Naive B cell (primary cell): ENCODE measurements at regions not wholly inside any gene's neighbourhood (a gene's known extent, or its start where the extent isn't known, plus 50 kb on each side); places are given as distances from the start of the nearest gene placed in this dataset.
"Not testable (repeated sequence)": the region's sequence is repeated elsewhere in the genome, so short reads cannot be mapped to it uniquely, and the experiment has no call there.

ENCODE experiments used
- ATAC-seq, 2 donors: fragments of 150-1000 bp; cut with Tn5 transposase; 2 replicates each; pipeline ENCODE4 v1.10.0; 2021; ENCODE audit warnings: low read depth in 2 of 2, mild to moderate bottlenecking in 2 of 2, moderate library complexity in 2 of 2
- DNase-seq: peaks from one replicate; pipeline ENCODE4 v3.0.0; 2022
- H3K27ac Mint-ChIP-seq, 6 donors: one replicate each; pipeline ENCODE4 v1.8.0; 2020 to 2022; ENCODE audit warnings: mild to moderate bottlenecking in 6 of 6, mixed read lengths in 6 of 6, moderate library complexity in 5 of 6, inconsistent platforms in 2 of 6
- H3K27me3 Mint-ChIP-seq, 3 donors: one replicate each; pipeline ENCODE4 v1.8.0; 2021 to 2022; ENCODE audit warnings: mixed read lengths in 3 of 3, mild to moderate bottlenecking in 1 of 3
- H3K36me3 Mint-ChIP-seq, 2 donors: one replicate each; pipeline ENCODE4 v1.8.0; 2020 to 2022; ENCODE audit warnings: mixed read lengths in 2 of 2, inconsistent platforms in 1 of 2, mild to moderate bottlenecking in 1 of 2
- H3K4me1 Mint-ChIP-seq, 3 donors: one replicate each; pipeline ENCODE4 v1.8.0; 2020 to 2022; ENCODE audit warnings: mixed read lengths in 3 of 3, inconsistent platforms in 1 of 3, mild to moderate bottlenecking in 1 of 3, moderate library complexity in 1 of 3
- H3K4me3 Mint-ChIP-seq, 8 donors: one replicate each; pipeline ENCODE4 v1.8.0; 2020 to 2022; ENCODE audit warnings: mild to moderate bottlenecking in 8 of 8, mixed read lengths in 8 of 8, moderate library complexity in 8 of 8, inconsistent platforms in 2 of 8
- H3K9me3 Mint-ChIP-seq, 7 donors: one replicate each; pipeline ENCODE4 v1.8.0; 2020 to 2022; ENCODE audit warnings: mixed read lengths in 7 of 7, mild to moderate bottlenecking in 5 of 7, inconsistent platforms in 2 of 7, moderate library complexity in 1 of 7

DNA sequence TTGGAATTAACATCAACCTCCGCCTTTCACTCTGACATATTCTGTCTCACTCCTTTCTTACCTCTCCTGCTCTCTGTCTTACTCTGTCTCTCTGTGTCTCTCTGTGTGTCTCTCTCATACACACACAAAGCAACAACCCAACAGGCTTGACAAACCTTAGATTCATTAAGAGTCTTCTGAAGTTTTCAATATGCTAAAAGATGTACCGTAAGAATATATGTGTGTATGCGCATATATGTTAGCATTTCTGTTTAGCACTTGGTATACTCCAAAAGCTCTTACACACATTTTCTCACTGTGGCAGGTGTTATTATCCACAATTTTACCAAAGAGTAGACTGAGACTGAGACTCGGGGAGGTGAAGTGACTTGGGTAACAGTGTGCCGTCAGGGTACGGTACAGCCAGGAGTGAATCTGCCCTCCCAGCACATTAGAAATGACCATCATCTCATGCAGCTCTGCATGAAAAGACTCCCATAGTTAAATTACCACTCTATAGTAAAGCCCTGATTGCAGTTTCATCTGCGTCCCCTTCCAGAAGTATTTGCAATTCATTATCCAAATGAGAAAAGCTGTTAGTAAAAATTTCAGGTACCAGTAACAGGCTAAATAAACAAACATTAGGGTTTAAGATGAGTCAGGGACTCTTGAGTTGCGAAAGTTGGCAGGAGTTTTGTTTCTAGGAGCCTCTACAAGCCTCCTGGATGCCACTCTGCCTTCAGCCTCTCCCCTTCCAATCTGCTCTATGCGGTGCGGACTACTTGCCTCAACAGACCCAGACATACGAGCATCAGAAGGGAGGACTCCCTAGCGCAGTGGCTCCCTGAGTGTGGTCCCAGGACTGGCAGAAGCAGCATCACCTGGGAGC is 195.2 kb upstream of the TMEM45B start:
- H3K9me3 Mint-ChIP-seq, result peaks cover 0 to 10% (median 3%) of the 10 kb centered on the region in 7 donors
- H3K36me3 Mint-ChIP-seq, result peaks cover 0 to 7% of the 10 kb centered on the region in 2 donors
- no peak for DNase-seq
- H3K27ac Mint-ChIP-seq, result no peak overlapping the region
- ATAC-seq, result no peak
- no peak overlapping the region for H3K4me3 Mint-ChIP-seq
- H3K4me1 Mint-ChIP-seq, result no peaks in the 10 kb centered on the region
- H3K27me3 Mint-ChIP-seq, result peaks cover 10 to 31% (median 21%) of the 10 kb centered on the region in 3 donors

DNA sequence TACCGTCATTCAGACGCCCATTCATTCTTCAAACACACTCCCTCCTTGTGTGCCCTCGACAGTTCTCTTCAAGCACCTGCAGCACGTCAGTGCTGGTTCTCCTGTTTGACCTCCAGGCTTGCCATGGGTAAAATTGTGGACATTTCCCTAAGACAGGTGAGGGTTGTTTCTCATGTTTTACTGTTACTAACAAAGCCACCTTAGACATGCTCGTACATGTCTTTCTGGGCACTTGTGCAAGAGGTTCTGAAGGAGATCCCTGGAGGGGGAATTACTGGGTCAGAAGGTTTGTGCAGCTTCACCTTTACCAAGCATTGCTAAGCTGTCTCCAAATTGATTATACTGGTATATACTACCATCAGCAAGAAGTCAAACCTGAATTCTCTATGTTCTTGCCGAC is 189.7 kb upstream of the TMEM45B start:
- Mint-ChIP-seq H3K27ac (no peak overlapping the region), H3K4me1 (no peaks in the 10 kb centered on the region), H3K4me3 (no peak overlapping the region), H3K9me3 (peaks cover 0 to 10% (median 3%) of the 10 kb centered on the region in 7 donors), H3K36me3 (no peaks in the 10 kb centered on the region), H3K27me3 (peaks cover 1 to 8% (median 4%) of the 10 kb centered on the region in 3 donors)
- no peak for ATAC-seq
- no peak for DNase-seq

- Mint-ChIP-seq H3K4me1 (no peaks in the 10 kb centered on the region), H3K27me3 (peaks cover 0 to 4% (median 0%) of the 10 kb centered on the region in 3 donors), H3K36me3 (no peaks in the 10 kb centered on the region), H3K27ac (no peak overlapping the region), H3K9me3 (peaks cover 0 to 4% (median 2%) of the 10 kb centered on the region in 7 donors), H3K4me3 (no peak overlapping the region)
- DNase-seq (no peak), ATAC-seq (no peak)
These were observed 184.4 kb upstream of the TMEM45B start for GRCh38 chr11:129631201-129631600.

- Mint-ChIP-seq H3K36me3 (no peaks in the 10 kb centered on the region), H3K27ac (no peak overlapping the region), H3K4me1 (no peaks in the 10 kb centered on the region), H3K27me3 (peaks cover 4 to 14% (median 14%) of the 10 kb centered on the region in 3 donors), H3K4me3 (no peak overlapping the region), H3K9me3 (peaks cover 0 to 8% (median 0%) of the 10 kb centered on the region in 7 donors)
- DNase-seq (no peak), ATAC-seq (no peak)
These were observed 178.7 kb upstream of the TMEM45B start for GRCh38 chr11:129636926-129637325.

GRCh38 chr11:129637473-129637872 is 178.2 kb upstream of the TMEM45B start:
- no peaks in the 10 kb centered on the region for H3K36me3 Mint-ChIP-seq
- no peaks in the 10 kb centered on the region for H3K4me1 Mint-ChIP-seq
- H3K4me3 Mint-ChIP-seq, result no peak overlapping the region
- peaks cover 0 to 8% (median 0%) of the 10 kb centered on the region in 7 donors for H3K9me3 Mint-ChIP-seq
- ATAC-seq, result no peak
- DNase-seq, result no peak
- no peak overlapping the region for H3K27ac Mint-ChIP-seq
- peaks cover 4 to 16% (median 14%) of the 10 kb centered on the region in 3 donors for H3K27me3 Mint-ChIP-seq

DNA sequence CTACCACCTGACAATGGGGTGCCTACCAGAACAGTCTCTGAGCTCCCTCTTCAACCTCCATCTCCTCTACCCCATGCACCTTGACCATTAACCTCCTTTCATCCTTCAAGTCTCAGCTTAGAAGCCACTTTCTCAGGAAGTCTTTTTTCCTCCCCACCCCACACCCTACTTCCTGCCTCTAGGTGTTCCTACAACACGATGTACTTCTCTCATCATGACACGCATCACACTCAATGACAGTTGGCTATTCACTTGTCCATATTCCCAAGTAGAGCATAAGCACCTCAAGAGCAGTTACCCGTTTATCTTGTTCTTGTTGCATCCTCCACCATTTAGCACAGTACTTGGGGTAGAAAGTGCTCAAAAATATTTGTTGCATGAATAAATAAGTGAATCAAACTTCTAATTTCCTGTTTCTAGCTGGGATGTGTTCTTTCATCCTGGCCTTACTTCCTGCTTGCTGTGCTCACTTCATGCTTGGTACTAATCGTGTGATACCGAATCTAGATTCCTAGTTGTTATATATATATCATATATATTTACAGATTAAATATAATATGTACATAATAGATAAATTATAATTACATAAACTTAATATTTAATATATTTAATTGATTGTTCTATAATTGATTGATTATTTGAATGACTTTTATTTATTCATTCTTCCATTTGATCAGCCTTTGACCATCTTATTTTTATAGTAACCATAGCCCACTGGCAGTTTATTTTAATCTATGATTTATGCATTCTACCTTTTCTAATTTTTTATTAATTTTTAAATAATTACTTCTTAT is 177.5 kb upstream of the TMEM45B start:
- H3K4me3 Mint-ChIP-seq, result no peak overlapping the region

GRCh38 chr11:129639300-129639699 is 176.3 kb upstream of the TMEM45B start:
- no peak overlapping the region for H3K27ac Mint-ChIP-seq
- H3K4me3 Mint-ChIP-seq, result no peak overlapping the region
- DNase-seq, result no peak
- H3K4me1 Mint-ChIP-seq, result no peaks in the 10 kb centered on the region
- no peak for ATAC-seq
- H3K36me3 Mint-ChIP-seq, result no peaks in the 10 kb centered on the region
- H3K27me3 Mint-ChIP-seq, result peaks cover 4 to 19% (median 15%) of the 10 kb centered on the region in 3 donors
- peaks cover 0 to 8% (median 0%) of the 10 kb centered on the region in 7 donors for H3K9me3 Mint-ChIP-seq

More for the DNA sequence above, 177.5 kb upstream of the TMEM45B start:
- DNase-seq (no peak), ATAC-seq (no peak)
- peaks cover 0 to 8% (median 0%) of the 10 kb centered on the region in 7 donors for H3K9me3 Mint-ChIP-seq
- no peaks in the 10 kb centered on the region for H3K36me3 Mint-ChIP-seq
- no peaks in the 10 kb centered on the region for H3K4me1 Mint-ChIP-seq
- peaks cover 4 to 16% (median 14%) of the 10 kb centered on the region in 3 donors for H3K27me3 Mint-ChIP-seq
- no peak overlapping the region for H3K27ac Mint-ChIP-seq

DNA sequence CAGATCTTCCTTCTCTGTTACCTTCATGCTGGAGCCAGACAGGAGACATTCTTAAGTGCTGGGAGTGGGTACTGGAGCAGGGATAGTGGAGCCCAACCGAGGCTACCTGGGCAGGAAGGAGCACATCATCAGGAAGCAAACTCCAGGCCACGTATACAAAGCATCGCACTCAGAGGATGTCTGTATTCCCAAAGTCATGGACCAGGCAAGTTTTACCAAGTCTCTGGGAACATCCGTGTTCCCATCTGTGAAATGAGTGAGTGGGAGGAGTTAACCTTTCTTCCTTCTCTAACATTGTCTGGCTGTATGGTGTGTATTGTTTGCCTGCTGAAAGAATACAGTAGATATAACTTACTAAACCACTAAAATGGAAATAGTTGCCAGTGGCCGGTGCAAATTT is 175.0 kb upstream of the TMEM45B start:
- ATAC-seq, result no peak
- H3K9me3 Mint-ChIP-seq, result peaks cover 0 to 8% (median 0%) of the 10 kb centered on the region in 7 donors
- no peak overlapping the region for H3K27ac Mint-ChIP-seq
- H3K36me3 Mint-ChIP-seq, result no peaks in the 10 kb centered on the region
- H3K27me3 Mint-ChIP-seq, result peaks cover 4 to 29% (median 23%) of the 10 kb centered on the region in 3 donors
- H3K4me1 Mint-ChIP-seq, result no peaks in the 10 kb centered on the region
- H3K4me3 Mint-ChIP-seq, result no peak overlapping the region
- DNase-seq, result no peak

DNA sequence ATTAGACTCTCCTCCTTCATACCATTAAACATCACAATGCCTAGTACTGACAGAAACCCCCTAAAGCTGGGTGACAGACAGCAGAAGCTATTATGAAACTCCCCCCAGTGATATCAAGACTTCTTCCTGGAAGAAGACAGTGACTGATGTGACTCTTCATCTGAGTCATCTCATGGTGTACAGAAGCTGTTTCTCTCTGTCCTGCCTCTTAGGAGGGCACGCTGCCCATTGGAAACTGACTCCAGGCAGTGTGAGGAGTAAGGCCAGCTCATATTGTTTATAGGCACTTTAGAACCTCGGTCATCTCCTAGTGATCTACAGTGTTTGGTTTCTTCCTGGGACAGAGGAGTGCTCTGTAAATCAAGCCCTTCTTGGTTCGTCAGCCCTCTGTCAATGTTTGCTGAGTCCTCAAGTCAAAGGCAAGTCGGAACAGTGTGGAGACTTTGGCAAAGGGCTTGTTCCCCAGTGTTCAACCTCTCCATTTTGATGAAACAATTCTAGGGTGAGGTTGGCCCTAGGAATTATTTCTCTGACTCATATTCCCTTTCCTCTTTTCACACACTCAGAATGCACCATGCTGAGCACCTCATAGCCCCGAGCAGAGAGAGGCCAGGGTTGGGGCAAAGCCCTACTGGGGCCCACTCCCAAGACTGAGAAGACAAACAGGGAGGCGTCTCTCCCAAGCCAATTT is 172.5 kb upstream of the TMEM45B start:
- Mint-ChIP-seq H3K27me3 (peaks cover 4 to 23% (median 23%) of the 10 kb centered on the region in 3 donors), H3K27ac (no peak overlapping the region), H3K36me3 (no peaks in the 10 kb centered on the region), H3K4me3 (no peak overlapping the region), H3K9me3 (peaks cover 0 to 1% (median 0%) of the 10 kb centered on the region in 7 donors), H3K4me1 (no peaks in the 10 kb centered on the region)
- no peak for ATAC-seq
- no peak for DNase-seq

GRCh38 chr11:129644326-129644725 is 171.3 kb upstream of the TMEM45B start:
- no peaks in the 10 kb centered on the region for H3K36me3 Mint-ChIP-seq
- no peak for DNase-seq
- no peak overlapping the region for H3K27ac Mint-ChIP-seq
- H3K27me3 Mint-ChIP-seq, result peaks cover 4 to 22% (median 21%) of the 10 kb centered on the region in 3 donors
- no peaks in the 10 kb centered on the region for H3K4me1 Mint-ChIP-seq
- no peak overlapping the region for H3K4me3 Mint-ChIP-seq
- H3K9me3 Mint-ChIP-seq, result peaks cover 0 to 3% (median 0%) of the 10 kb centered on the region in 7 donors
- no peak for ATAC-seq

- Mint-ChIP-seq H3K9me3 (peaks cover 0 to 8% (median 2%) of the 10 kb centered on the region in 7 donors), H3K36me3 (no peaks in the 10 kb centered on the region), H3K27ac (peak overlapping the region in 1 of 6 donors; percentile 74), H3K27me3 (peaks cover 4 to 22% (median 13%) of the 10 kb centered on the region in 3 donors), H3K4me3 (no peak overlapping the region), H3K4me1 (no peaks in the 10 kb centered on the region)
- ATAC-seq (no peak), DNase-seq (no peak)
These were observed 169.7 kb upstream of the TMEM45B start for GRCh38 chr11:129645943-129646342.

GRCh38 chr11:129650044-129650443 is 165.6 kb upstream of the TMEM45B start:
- H3K9me3 Mint-ChIP-seq, result peaks cover 10 to 29% (median 14%) of the 10 kb centered on the region in 7 donors
- not testable (repeated sequence) for DNase-seq, ATAC-seq, H3K36me3 Mint-ChIP-seq, H3K4me3 Mint-ChIP-seq, H3K27me3 Mint-ChIP-seq, H3K4me1 Mint-ChIP-seq, H3K27ac Mint-ChIP-seq

DNA sequence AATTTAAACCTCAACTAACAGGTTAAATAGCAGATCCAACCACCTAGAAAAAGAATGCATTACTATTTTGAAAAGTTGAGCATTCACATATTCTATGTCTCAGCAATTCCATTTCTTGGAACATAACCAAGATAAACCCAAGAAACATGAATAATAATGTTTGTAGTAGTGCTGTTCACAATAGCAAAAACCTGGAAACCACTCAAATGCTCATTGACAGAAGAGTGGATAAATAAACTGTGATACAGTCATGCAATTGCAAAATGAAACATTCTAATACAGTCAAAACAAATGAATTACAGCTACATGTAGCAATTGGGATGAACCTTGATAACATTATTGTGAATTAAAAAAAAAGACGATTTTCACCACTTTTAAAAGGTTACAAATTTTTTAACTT is 162.8 kb upstream of the TMEM45B start:
- no peak for DNase-seq
- ATAC-seq, result no peak
- Mint-ChIP-seq H3K27ac (no peak overlapping the region), H3K27me3 (peaks cover 0 to 9% (median 0%) of the 10 kb centered on the region in 3 donors), H3K9me3 (peaks cover 16 to 52% (median 36%) of the 10 kb centered on the region in 7 donors), H3K36me3 (peaks cover 9 to 17% of the 10 kb centered on the region in 2 donors), H3K4me3 (no peak overlapping the region), H3K4me1 (no peaks in the 10 kb centered on the region)
